Adrenal gland (tissue), 5 donors: ENCODE measurements at regions not wholly inside any gene's neighbourhood (a gene's known extent, or its start where the extent isn't known, plus 50 kb on each side); places are given as distances from the start of the nearest gene placed in this dataset.

Experiments
- POLR2A ChIP-seq, 2 donors: fragments of 450-650 bp; IDR thresholded peaks; one replicate each; pipeline ENCODE4 v1.6.1; 2017; ENCODE audit warnings: antibody characterized with exemption in 2 of 2, mild to moderate bottlenecking in 2 of 2, moderate library complexity in 1 of 2
- TF ChIP-seq, protein P1 (sequence below), 6 experiments: fragments of 450-650 bp in 4 of 6; fragments of 200-600 bp in 2 of 6; sonication (generic) in 1 of 6; IDR thresholded peaks; 1 replicate in 5 of 6; 2 replicates in 1 of 6; pipeline versions ENCODE4 v1.5.1 to v1.8.0; 2016 to 2021; ENCODE audit warnings: antibody characterized with exemption in 6 of 6, mild to moderate bottlenecking in 2 of 6, moderate library complexity in 1 of 6
- donor health status: DM: no; HTN: no; CAD: no.

DNA sequence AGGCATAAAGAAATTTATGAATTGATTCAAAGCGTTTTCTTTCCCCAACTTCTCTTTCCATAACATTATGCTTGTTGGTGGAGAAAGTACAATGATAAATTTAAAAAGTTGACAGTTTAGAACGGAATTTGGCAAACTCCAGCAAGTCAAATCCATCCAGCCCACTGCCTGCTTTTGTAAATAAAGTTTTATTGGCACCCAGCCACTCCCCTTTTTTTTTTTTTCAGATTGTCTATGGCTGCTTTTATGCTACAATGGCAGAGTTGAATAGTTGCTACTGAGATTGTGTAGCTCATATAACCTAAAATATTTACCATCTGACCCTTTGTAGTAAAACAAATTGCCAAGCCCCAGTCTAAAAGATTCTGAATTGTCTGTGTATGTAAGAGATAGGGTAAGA is 112.8 kb upstream of the RBMS3 start:
- no peak for TF ChIP-seq POLR2A (IDR thresholded peaks at IDR 0.05)
- TF ChIP-seq, protein P1, sequence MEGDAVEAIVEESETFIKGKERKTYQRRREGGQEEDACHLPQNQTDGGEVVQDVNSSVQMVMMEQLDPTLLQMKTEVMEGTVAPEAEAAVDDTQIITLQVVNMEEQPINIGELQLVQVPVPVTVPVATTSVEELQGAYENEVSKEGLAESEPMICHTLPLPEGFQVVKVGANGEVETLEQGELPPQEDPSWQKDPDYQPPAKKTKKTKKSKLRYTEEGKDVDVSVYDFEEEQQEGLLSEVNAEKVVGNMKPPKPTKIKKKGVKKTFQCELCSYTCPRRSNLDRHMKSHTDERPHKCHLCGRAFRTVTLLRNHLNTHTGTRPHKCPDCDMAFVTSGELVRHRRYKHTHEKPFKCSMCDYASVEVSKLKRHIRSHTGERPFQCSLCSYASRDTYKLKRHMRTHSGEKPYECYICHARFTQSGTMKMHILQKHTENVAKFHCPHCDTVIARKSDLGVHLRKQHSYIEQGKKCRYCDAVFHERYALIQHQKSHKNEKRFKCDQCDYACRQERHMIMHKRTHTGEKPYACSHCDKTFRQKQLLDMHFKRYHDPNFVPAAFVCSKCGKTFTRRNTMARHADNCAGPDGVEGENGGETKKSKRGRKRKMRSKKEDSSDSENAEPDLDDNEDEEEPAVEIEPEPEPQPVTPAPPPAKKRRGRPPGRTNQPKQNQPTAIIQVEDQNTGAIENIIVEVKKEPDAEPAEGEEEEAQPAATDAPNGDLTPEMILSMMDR (IDR thresholded peaks at IDR 0.05) = no peak
